Stimulated activated naive CD8-positive, alpha-beta T cell treated with anti-CD3 and anti-CD28 coated beads, Interleukin-15, amount 100 ng/mL, for 72 hours (primary cell): ENCODE measurements at regions not wholly inside any gene's neighbourhood (a gene's known extent, or its start where the extent isn't known, plus 50 kb on each side); places are given as distances from the start of the nearest gene placed in this dataset.

Source experiments
- ATAC-seq: fragments of 150-1000 bp; cut with Tn5 transposase; 2 replicates; pipeline ENCODE4 v1.10.0; 2021; ENCODE audit warnings: mild to moderate bottlenecking, moderate library complexity
- DNase-seq, 2 donors: peaks; one replicate each; pipeline ENCODE4 v3.0.0; 2021 to 2022
- H3K27ac Mint-ChIP-seq, 2 donors: one replicate each; pipeline ENCODE4 v1.8.0; 2022; ENCODE audit warnings: mild to moderate bottlenecking in 2 of 2, mixed read lengths in 2 of 2, moderate library complexity in 2 of 2
- H3K27me3 Mint-ChIP-seq: one replicate; pipeline ENCODE4 v1.8.0; 2022; ENCODE audit warnings: mixed read lengths
- H3K4me1 Mint-ChIP-seq: one replicate; pipeline ENCODE4 v1.8.0; 2022; ENCODE audit warnings: mild to moderate bottlenecking, mixed read lengths
- H3K4me3 Mint-ChIP-seq, 2 donors: one replicate each; pipeline ENCODE4 v1.8.0; 2022; ENCODE audit warnings: mild to moderate bottlenecking in 2 of 2, mixed read lengths in 2 of 2, moderate library complexity in 1 of 2
- H3K9me3 Mint-ChIP-seq, 2 donors: one replicate each; pipeline ENCODE4 v1.8.0; 2022; ENCODE audit warnings: mixed read lengths in 2 of 2

DNA sequence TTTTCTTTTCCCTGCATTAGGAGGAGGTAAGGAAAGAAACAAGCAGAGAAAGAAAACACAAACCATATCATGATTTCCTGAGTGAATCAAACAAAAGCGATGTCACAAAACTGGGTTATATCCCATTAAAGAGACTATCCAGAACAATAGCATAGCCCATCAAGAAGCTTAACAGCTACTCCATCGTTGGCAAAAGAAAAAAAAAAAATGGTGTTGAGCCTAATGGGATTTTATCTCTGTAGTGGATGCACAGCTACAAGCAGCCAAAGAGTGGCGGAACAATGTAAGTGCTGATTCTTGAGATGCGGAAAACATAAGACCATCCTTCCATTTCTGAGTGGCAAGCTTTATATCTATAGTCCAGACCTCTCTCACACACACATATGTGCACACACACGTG, 106.2 kb upstream of the NRSN1 start:
- no peak overlapping the region for H3K27ac Mint-ChIP-seq
- H3K9me3 Mint-ChIP-seq: peaks cover 0 to 8% of the 10 kb centered on the region in 2 donors
- H3K4me3 Mint-ChIP-seq: no peak overlapping the region
- no peaks in the 10 kb centered on the region for H3K27me3 Mint-ChIP-seq
- H3K4me1 Mint-ChIP-seq: no peaks in the 10 kb centered on the region
- ATAC-seq (no peak), DNase-seq (no peak)

DNA sequence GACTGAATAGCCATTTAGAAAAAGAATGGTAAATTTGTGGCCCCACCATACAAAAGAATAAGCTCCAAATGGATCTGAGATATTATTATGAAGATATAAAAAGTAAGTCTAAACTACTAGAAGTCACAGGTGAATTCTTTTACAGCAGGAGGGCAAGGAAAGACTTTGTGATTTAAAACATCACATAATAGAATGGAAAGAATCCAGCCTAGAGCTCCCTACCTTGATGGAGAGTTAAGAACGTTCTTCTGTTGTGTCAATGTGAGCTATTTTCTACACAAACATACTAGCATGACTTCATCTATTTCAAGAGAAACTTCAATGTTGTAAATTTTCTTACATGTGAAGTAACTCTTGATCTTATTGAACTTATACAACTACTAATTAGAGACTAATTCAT, 100.0 kb upstream of the NRSN1 start:
- Mint-ChIP-seq H3K4me3 (no peak overlapping the region), H3K27me3 (no peaks in the 10 kb centered on the region), H3K4me1 (no peaks in the 10 kb centered on the region), H3K9me3 (peaks cover 15 to 18% of the 10 kb centered on the region in 2 donors), H3K27ac (no peak overlapping the region)
- ATAC-seq: no peak
- DNase-seq: no peak

DNA sequence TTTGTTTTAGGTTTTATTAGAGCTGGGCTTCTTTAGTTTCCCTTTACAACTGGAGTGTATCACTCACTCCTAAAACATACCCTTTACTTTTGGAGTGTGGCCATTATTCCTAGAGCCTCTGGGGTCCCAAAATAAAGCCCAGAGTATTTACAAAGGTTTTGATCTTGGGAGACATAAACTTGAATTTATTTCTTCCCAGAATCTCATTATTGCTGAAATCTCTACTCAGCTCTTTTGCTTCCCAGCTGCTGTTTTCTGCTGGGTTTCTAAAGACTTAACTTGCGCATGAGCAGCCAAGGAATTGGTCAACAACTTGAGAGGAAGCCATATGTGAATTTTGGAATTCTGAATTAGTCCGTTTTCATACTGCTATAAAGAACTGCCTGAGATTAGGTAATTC, 94.5 kb upstream of the NRSN1 start:
- no peak for ATAC-seq
- Mint-ChIP-seq H3K9me3 (peaks cover 34 to 35% of the 10 kb centered on the region in 2 donors), H3K4me3 (no peak overlapping the region), H3K4me1 (no peaks in the 10 kb centered on the region), H3K27me3 (no peaks in the 10 kb centered on the region), H3K27ac (peak overlapping the region in 1 of 2 donors; percentile 29)
- DNase-seq: no peak

DNA sequence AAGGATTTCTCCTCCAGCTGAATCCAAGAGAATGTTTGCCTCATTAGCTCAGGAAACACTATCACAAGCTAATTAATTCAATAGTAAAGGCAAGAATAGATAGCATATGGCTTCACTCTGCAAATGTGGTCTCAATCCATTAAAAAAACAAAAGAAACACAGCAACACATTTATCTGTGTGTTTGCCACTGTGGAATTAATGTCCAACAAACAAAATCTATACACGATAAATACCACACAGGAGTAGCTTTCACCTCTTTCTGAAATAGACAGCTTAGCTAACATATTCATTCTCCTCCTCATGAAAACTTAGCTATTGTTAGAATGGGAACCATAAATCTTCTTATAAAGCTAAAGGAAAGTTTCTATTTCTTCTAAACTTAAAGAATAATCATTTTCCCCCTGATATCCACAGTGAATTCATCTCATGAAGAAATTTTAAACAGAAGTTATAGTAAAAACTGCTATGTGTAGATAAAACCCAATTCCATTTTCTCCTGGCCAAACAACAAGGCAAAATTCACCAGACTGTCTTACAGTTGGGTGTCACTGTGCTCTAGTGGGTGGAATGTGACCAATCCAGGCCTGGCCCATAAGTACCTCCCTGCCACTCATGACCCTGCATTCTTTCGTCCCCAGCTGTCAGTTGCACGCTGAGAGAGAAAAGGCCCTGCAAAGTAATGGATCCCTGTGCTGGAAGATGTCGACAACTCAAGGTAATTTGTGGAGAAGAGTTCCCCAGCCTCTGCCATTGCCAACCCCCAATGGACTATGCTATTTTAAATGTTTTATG, 92.9 kb upstream of the NRSN1 start:
- DNase-seq (no peak), ATAC-seq (no peak)
- H3K4me1 Mint-ChIP-seq: no peaks in the 10 kb centered on the region
- H3K27me3 Mint-ChIP-seq: no peaks in the 10 kb centered on the region
- H3K27ac Mint-ChIP-seq: no peak overlapping the region
- H3K9me3 Mint-ChIP-seq: peaks cover 28 to 39% of the 10 kb centered on the region in 2 donors
- no peak overlapping the region for H3K4me3 Mint-ChIP-seq

DNA sequence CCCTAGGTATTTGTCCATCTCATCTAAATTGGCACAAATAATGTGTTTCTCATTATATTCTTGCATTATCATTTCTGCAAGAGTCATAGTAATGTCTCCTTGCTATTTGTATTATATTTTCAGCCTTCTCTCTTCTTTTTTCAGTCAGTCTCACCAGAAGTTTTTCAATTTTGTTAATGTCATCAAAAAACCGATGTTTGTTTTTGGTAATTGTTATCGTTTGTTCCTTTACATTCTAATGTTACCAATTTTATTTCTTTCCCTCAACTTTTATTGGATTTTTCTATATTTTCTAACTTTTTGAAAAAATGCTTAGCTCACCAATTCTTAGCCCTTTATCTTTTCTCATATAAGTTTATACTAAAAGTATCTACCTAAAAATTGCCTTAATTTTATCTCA, 82.2 kb upstream of the NRSN1 start:
- DNase-seq (no peak), ATAC-seq (no peak)
- Mint-ChIP-seq H3K27ac (no peak overlapping the region), H3K4me3 (no peak overlapping the region), H3K27me3 (no peaks in the 10 kb centered on the region), H3K9me3 (peaks cover 0 to 39% of the 10 kb centered on the region in 2 donors), H3K4me1 (no peaks in the 10 kb centered on the region)

DNA sequence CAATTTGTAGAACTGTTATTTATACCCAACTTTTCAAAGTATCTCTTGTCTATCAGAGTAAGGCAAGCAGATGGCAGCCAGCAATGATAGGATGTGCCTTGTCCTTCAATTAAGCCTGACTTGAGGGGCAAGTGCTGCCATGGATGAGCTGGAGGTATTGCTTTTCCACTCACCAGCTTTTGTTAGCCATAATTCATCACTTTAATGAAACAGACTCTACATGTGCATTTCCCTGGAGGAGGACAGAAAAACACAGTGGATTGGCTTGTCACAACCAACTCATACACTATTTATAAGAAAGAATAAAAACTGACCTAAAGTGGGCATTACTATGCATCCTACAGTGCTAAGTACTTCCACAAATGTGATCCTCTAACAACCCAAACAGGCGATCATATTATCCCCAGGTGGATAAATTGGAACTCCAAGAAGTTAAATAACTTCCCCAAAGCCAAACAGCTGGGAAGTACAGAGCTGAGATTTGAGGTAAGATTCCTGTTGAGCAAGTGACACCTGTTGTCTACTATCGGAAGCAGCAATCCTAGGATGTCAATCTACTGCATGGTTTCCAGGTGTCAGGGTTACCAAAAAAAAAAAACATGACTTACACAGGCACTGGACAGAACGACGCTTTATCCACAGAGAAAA, 73.9 kb upstream of the NRSN1 start:
- DNase-seq: no peak
- H3K9me3 Mint-ChIP-seq: no peaks in the 10 kb centered on the region
- no peak overlapping the region for H3K27ac Mint-ChIP-seq
- peaks cover 8% of the 10 kb centered on the region for H3K27me3 Mint-ChIP-seq
- no peak overlapping the region for H3K4me3 Mint-ChIP-seq
- no peaks in the 10 kb centered on the region for H3K4me1 Mint-ChIP-seq
- ATAC-seq: no peak

DNA sequence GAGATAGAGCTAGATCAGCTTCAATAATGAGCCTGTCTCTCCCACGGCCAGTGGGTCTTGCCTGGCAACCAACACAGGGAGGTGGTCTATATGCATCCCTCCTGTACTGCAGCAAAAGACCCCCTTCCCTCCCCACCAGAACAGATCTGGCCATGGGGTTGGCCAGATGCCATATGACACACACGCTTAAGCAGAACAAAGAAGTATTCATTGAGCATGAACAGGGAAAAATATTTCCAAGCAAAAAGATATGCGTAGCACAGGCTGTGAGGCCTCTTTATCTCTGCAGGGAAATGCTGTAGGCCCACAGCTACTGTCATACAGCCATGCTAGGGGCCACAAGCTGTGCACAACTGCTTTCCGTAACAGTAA, 73.4 kb upstream of the NRSN1 start:
- peak; percentile 20 for ATAC-seq
- DNase-seq: no peak
- H3K4me3 Mint-ChIP-seq: no peak overlapping the region
- H3K4me1 Mint-ChIP-seq: no peaks in the 10 kb centered on the region
- peaks cover 8% of the 10 kb centered on the region for H3K27me3 Mint-ChIP-seq
- H3K9me3 Mint-ChIP-seq: no peaks in the 10 kb centered on the region
- H3K27ac Mint-ChIP-seq: no peak overlapping the region

DNA sequence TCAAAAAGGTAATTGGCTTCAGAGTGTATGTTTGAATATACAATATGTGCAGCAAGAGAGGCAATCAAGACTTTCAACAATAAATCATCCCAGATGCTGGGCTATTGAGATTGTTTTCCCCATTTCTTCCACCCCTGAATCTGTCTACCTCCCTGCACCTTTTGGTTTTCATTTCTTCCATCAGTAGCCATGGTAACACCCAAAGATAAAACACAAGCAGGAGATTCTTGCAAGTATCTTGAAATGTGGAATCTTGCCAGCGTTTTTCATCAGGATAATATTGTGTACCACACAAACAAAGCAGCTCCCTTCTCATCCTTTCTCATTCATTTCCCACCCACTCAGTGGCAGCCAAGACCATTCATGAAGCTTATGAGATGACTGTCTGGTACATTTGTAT, 73.0 kb upstream of the NRSN1 start:
- Mint-ChIP-seq H3K4me3 (no peak overlapping the region), H3K27ac (no peak overlapping the region), H3K9me3 (no peaks in the 10 kb centered on the region), H3K4me1 (no peaks in the 10 kb centered on the region), H3K27me3 (peaks cover 8% of the 10 kb centered on the region)
- DNase-seq (no peak), ATAC-seq (no peak)

DNA sequence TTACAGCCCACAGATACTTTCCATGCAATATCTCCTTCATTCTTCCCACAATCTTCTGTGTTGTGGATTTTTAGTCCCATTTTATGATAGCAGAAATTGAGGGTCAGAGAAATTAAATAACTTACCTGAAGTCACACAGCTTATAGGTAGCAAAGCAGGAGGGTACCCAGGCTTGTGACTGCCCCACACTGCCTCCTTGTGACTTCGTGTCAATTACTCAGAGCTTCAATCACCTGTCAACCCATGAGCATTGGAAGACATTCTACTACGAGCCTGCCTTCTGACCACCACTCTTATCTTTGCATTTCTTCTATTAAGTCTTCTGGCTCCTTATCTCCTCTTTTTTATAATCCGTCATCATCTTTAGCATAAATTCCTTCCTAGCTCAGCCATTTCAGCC, 71.6 kb upstream of the NRSN1 start:
- peaks cover 8% of the 10 kb centered on the region for H3K27me3 Mint-ChIP-seq
- DNase-seq (no peak), ATAC-seq (no peak)
- no peak overlapping the region for H3K4me3 Mint-ChIP-seq
- no peaks in the 10 kb centered on the region for H3K9me3 Mint-ChIP-seq
- H3K4me1 Mint-ChIP-seq: no peaks in the 10 kb centered on the region
- H3K27ac Mint-ChIP-seq: no peak overlapping the region

DNA sequence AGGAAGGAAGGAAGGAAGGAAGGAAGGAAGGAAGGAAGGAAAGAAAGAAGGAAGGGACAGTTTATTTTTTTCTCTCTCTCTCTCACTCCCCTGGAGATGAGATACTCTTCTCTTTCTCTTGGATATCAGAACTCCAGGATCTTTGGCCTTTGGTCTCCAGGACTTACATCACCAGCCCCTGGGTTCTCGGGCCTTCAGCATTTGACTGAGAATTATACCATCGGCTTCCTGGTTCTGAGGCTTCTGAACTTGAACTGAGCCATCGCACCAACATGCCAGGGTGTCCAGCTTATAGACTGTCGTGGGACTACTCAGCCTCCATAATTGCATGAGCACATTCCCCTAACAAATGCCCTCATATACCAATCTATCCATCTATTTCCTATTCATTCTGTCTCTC, 69.4 kb upstream of the NRSN1 start:
- Mint-ChIP-seq H3K9me3 (no peaks in the 10 kb centered on the region), H3K4me3 (no peak overlapping the region)

DNA sequence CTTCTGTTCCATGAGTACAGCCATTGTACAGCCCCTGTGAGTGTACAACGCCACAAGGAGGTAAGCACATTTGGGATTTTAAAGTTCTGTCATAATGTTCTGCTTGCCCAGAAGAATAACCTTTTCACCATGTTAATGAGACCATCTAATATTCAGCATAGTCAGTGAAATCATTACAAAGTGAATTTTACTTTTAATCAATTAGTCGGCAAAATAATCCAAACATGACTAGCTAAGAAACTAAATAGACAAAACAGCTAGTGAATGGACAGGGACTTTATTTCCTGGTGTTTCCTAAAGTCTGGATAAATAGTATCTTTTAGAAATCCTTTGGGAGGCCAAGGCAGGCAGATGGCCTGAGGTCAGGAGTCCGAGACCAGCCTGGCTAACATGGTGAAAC, 69.0 kb upstream of the NRSN1 start:
- H3K27me3 Mint-ChIP-seq: peaks cover 8% of the 10 kb centered on the region
- H3K27ac Mint-ChIP-seq: no peak overlapping the region
- no peak for ATAC-seq
- H3K4me1 Mint-ChIP-seq: no peaks in the 10 kb centered on the region
- H3K4me3 Mint-ChIP-seq: no peak overlapping the region
- no peaks in the 10 kb centered on the region for H3K9me3 Mint-ChIP-seq
- DNase-seq: no peak

More for the DNA sequence above, 69.4 kb upstream of the NRSN1 start:
- no peaks in the 10 kb centered on the region for H3K4me1 Mint-ChIP-seq
- DNase-seq (no peak), ATAC-seq (no peak)
- no peak overlapping the region for H3K27ac Mint-ChIP-seq
- H3K27me3 Mint-ChIP-seq: peaks cover 8% of the 10 kb centered on the region

DNA sequence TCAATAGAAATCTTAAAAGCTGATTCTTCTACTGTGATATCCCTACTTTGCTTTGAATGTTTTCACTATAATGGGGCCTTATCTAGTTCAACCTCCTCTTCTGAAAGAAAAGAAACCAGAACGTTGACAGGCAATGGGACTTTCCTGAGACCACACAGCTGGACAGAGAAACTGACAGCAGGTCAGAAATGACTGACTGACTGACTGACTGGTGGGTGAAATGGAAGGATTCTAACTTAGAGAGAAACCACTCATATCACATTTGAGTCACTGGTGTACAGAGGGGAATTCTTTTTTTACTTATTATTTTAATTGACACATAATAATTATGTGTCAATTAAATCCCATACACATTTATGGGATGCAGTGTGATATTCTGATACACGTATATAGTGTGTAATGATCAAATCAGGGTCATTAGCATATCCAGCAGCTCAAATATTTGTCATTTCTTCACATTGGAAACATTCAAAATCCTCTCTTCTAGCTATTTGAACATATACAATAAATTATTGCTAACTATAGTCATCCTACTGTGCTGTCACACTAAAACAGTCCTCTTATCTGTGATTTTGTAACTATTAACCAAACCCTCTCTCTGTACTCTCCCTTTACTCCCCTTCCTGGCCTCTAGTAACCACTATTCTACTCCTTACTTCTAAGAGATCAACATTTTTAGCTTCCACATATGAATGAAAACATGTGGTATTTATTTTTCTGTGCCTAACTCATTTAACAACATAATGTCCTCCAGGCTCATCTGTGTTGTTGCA, 64.8 kb upstream of the NRSN1 start:
- Mint-ChIP-seq H3K9me3 (no peaks in the 10 kb centered on the region), H3K4me3 (peak overlapping the region in 1 of 2 donors; percentile 10), H3K27ac (peak overlapping the region in 1 of 2 donors; percentile 3), H3K27me3 (peaks cover 12% of the 10 kb centered on the region), H3K4me1 (no peaks in the 10 kb centered on the region)
- peak in 1 of 2 donors; percentile 16 for DNase-seq
- ATAC-seq: peak; percentile 84

DNA sequence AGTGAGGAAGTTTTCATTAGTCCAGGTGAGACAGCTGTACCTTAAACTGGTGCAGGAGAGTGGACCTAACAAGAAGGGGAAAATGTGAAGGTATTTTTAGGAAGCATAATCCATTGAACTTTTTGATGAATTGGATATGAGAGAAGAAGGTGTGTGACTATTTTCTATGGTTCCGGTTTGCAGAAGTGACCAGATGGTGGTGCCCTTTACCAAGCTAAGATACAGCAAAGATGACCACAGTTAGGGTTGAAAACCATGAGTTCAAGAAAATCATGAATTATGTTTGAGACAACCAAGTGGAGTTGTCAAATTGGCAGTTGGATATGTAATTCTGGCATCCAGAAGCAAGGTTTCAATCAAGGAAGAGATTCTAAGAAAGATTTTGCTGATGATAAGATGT, 61.9 kb upstream of the NRSN1 start:
- H3K9me3 Mint-ChIP-seq: no peaks in the 10 kb centered on the region
- H3K4me3 Mint-ChIP-seq: no peak overlapping the region
- ATAC-seq: no peak
- no peaks in the 10 kb centered on the region for H3K4me1 Mint-ChIP-seq
- peaks cover 8% of the 10 kb centered on the region for H3K27me3 Mint-ChIP-seq
- DNase-seq: no peak
- H3K27ac Mint-ChIP-seq: no peak overlapping the region

DNA sequence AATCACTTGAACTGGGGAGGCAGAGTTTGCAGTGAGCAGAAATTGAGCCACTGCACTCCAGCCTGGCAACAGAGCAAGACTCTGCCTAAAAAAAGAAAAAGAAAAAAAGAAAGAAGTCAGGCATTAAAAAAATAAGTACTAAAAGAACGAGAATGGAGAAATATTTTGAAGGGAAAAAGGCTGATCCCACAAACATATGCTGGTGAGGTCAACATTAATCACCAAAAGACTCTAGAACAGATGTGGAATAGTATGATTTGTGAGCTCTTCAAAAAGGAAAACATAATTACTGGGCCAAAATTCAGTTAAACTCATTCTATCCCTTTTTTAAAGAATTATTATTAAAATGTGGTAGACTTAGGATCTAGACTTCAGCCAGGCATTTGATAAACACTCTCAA, 61.2 kb upstream of the NRSN1 start:
- ATAC-seq (no peak), DNase-seq (no peak)
- H3K27me3 Mint-ChIP-seq: peaks cover 8% of the 10 kb centered on the region
- no peaks in the 10 kb centered on the region for H3K9me3 Mint-ChIP-seq
- H3K4me1 Mint-ChIP-seq: no peaks in the 10 kb centered on the region
- H3K4me3 Mint-ChIP-seq: no peak overlapping the region
- no peak overlapping the region for H3K27ac Mint-ChIP-seq

DNA sequence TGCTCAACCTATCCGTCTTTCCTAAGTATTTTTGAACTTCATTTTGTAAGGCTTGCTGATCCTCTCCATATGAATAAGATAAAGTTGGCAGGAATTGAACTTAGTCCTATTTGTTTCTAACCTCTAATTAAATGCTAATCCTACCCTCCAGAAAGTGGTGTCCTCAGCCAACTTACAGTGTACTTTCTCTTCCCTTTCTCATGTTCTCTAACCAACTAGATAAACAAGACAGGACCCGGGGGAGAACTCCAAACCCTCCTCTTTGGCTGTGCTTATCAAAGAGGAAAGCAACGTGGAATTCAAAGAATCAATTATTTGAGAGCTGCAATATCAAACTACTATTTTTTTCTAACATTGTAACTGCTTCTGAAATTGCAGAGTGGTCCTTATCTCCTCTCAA, 56.5 kb upstream of the NRSN1 start:
- no peak for DNase-seq
- ATAC-seq: no peak
- H3K4me1 Mint-ChIP-seq: no peaks in the 10 kb centered on the region
- no peak overlapping the region for H3K4me3 Mint-ChIP-seq
- no peak overlapping the region for H3K27ac Mint-ChIP-seq
- H3K27me3 Mint-ChIP-seq: no peaks in the 10 kb centered on the region
- peaks cover 0 to 6% of the 10 kb centered on the region in 2 donors for H3K9me3 Mint-ChIP-seq
